Mucosa of gallbladder (tissue), 1 donor: ENCODE measurements at regions not wholly inside any gene's neighbourhood (a gene's known extent, or its start where the extent isn't known, plus 50 kb on each side); places are given as distances from the start of the nearest gene placed in this dataset.

Source experiments
- DNase-seq: peaks from one replicate; pipeline ENCODE4 v3.0.0-alpha.2; 2020; ENCODE audit warnings: low spot score
- donor health status: DM: no; HTN: no; CAD: no.

- DNase-seq: no peak
These were observed 346.4 kb downstream of the CHRM3 start for GRCh38 chr1:239732770-239733169.

- no peak for DNase-seq
These were observed 347.6 kb downstream of the CHRM3 start for GRCh38 chr1:239733995-239734394.

DNA sequence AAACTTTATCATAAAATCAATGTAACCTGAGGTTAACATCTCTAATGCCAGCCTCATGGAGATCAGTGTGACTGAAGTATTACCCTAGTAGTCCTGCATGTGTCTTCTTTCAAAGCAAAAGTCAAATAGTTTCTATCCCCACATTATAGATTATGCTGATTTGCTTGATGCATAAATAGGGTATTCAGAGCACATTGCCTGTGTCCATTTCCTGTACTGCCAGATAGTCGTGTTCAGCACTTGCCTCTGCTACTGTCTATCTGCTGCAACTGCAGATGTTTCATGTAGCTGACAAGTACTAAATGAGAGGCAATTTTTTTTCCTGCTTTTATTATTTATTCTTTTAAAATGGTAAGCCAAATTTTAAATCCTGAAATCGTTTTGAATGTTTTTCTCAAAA is 348.7 kb downstream of the CHRM3 start:
- DNase-seq: no peak

DNA sequence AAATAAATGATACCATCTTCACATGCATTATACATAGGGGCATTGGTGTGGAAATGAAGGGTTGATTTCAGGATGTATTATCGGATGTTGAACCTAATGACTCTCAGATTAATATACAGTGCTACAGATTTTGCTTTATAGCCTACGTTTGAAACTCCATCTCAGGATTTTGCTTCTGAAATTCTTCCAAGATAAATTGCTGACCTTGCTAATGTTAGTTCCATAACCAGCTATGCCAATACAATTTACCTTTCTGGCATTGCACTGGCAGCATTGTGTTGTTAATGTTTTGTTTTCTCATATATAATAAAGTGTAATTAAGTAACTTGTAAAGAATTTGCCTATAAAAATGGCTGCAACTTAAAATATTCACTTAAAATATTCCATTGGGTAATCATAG is 350.1 kb downstream of the CHRM3 start:
- DNase-seq: no peak

DNA sequence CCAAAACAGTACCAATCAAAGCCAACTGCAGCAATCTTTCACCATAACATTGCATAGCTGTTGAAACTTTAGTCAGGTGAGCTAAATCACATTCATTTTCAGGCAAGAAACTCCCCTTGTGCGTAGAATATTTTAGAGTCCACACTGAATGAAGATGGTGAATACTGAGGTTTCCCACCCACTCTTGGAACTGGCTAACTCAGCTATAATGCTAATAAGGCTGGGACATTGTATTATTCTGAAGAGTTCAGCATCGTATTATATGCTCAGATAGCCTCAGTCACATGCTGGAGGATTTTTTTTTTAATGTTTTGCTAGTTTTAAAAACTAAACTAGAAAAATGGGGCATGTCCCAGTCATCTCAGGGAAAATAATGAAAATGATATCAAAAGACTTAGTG is 352.3 kb upstream of the FMN2 start:
- no peak for DNase-seq

GRCh38 chr1:239739919-239740318 is 351.8 kb upstream of the FMN2 start:
- DNase-seq: no peak

DNA sequence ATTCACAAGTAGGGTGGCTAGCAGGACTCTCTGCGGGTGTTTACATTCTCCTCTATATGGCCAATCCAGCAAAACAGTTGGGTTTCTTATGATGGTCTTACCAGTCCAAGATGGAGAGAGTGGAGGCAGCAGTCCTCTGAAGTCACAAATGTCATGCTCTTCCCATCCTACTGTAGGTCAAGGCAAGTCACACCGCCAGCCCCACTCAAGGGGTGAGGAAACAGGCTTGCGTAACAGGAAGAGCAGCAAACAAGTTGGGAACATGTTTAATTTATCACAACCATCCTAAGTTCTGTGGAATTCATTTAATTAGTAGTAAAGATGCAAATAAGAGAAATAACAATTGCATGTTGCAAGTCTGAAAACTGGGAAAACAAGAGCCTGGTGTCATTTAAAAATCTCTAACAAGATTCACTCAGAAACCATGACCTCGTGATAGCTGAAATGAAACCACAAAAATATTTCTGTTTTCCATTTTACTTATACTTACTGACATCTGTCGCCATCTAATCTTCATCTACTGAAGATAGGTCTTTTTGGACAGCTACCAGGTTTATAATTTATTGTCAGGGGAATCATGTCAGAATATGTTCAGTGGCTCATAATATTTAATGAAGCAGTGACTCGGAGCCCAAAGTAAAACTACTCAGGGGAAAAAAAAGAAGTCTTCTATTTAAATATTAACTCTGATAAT is 349.1 kb upstream of the FMN2 start:
- no peak for DNase-seq

DNA sequence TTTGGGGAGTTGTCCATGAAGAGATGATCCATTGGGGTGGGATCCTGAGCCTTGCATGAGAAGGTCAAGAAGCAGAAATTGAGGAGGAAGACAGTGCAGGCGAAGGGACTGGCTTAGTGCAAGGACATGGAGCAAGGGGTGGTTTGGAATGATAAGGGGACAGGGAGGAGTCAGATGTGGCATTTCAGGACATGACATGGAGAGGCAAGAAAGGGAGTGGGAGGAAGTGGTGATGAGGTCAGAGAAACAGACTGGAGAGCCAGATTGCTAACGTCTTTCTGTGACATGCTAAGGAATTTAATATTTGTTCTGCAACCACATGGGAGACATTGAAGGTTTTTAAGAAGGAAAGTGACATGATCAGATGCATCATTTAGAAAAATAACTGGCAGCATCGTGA is 346.8 kb upstream of the FMN2 start:
- DNase-seq: no peak

- DNase-seq: no peak
These were observed 336.4 kb upstream of the FMN2 start for GRCh38 chr1:239755107-239755912.

- DNase-seq: no peak
These were observed 334.0 kb upstream of the FMN2 start for GRCh38 chr1:239757716-239758115.

GRCh38 chr1:239758756-239759155 is 332.9 kb upstream of the FMN2 start:
- no peak for DNase-seq

GRCh38 chr1:239761509-239761908 is 330.2 kb upstream of the FMN2 start:
- DNase-seq: no peak

DNA sequence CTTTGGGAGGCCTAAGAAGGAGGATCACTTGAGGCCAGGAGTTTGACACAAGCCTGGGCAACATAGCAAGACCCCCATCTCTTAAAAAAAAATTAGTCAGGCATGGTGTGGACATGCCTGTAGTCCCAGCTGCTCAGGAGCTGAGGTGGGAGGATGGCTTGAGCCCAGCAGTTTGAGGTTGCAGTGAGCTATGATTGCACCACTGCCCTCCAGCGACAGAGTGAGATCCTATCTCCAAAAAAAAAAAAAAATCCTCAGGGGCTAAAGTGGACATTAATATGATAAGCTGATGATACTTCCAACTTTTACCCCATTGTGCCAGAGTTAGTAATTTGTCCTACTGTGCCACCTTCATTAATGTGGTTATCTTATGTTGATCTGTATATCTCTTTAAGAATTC is 327.8 kb upstream of the FMN2 start:
- DNase-seq: no peak

GRCh38 chr1:239764546-239764945 is 327.1 kb upstream of the FMN2 start:
- no peak for DNase-seq

- no peak for DNase-seq
These were observed 326.5 kb upstream of the FMN2 start for GRCh38 chr1:239765163-239765562.

GRCh38 chr1:239771550-239771949 is 320.1 kb upstream of the FMN2 start:
- no peak for DNase-seq

DNA sequence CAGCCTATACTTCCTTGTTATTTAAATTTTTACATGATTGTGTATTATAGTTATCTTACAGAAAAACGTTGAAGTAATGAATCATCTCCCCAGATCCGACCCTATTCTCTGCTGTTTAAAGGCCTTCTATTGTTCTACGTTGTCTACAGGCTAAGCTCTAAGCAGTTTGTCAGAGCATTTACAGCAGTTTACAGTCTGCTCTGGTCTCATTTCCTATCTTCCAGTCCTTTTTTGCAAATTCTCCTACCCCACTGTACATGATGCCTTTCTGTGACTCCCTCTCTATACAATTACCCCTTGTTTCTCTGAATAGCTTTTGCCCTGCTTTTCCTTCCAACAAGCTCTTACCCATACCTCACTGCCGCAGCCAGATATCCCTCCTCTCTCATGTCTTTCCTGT is 319.2 kb upstream of the FMN2 start:
- no peak for DNase-seq

GRCh38 chr1:239775466-239775865 is 316.2 kb upstream of the FMN2 start:
- no peak for DNase-seq

- DNase-seq: no peak
These were observed 313.4 kb upstream of the FMN2 start for GRCh38 chr1:239778208-239778813.

- no peak for DNase-seq
These were observed 311.7 kb upstream of the FMN2 start for GRCh38 chr1:239779962-239780361.

DNA sequence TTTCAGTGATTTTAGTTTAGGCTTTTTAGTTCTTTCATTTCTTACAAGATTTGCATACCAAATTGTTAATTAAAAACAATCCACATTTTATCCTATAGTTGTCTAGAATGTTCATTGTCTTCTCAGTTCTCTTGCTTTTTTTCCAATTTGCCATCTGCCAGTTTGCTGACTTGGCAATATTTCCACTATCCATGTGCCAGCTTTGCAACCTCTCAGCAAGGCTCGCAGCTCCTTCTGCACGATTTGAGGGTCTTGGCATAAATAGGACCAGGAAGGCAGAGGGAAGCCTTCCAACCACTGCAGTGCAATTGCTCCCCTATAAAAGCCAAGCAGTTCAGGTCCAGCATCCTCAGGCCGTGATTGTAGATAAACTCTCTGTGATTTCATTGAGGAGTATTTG is 306.8 kb upstream of the FMN2 start:
- no peak for DNase-seq

DNA sequence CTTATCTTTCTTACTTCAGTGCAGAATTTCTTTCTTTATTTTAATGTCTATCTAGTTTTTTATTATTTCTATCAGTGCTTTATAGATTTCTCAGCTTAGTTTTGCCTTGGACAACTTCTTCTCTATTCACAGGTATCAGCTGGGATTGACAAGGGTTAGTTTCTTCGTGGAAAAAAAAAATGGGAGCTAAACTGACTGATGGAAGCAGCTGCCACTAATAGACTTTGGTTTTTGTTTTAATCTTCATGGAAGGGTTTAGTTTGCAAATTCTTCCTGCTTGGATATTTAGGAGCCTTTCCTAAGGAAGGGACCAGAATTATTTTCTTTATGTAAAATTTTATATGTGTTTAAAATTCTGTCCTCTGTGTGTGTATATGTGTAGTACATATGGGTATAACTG is 306.1 kb upstream of the FMN2 start:
- DNase-seq: no peak

DNA sequence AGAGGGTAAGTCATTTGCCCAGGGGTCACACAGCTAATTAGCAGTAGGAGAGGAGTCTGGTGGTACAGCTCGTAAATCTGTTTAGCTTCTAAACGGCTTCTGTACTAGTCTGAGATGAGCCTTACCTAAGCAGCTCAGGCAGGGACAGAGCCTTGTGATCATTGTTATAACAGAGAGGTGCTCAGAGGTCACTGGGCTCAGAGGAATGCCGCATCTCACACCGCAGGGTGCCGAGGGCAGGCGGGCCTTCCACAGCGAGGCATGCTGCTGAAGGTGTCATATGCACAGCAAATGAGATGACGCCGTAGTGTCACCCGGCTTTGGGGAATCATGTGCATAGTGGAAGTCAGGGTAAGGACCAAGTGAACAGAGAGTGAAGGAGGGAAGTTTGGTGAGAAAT is 305.2 kb upstream of the FMN2 start:
- no peak for DNase-seq
